GM21529 (cell line): ENCODE measurements at regions not wholly inside any gene's neighbourhood (a gene's known extent, or its start where the extent isn't known, plus 50 kb on each side); places are given as distances from the start of the nearest gene placed in this dataset.
"Not testable (repeated sequence)": the region's sequence is repeated elsewhere in the genome, so short reads cannot be mapped to it uniquely, and the experiment has no call there.

Experiments used
- ATAC-seq: cut with Tn5 transposase; IDR thresholded peaks from one replicate; pipeline ENCODE4 v1.9.1; 2021; ENCODE audit not compliant: unreplicated experiment

GRCh38 chr5:173496129-173496882, 120.1 kb downstream of the BOD1 start:
- no peak for ATAC-seq

- no peak for ATAC-seq
Observed at GRCh38 chr5:173495225-173495904, 121.1 kb downstream of the BOD1 start.

- no peak for ATAC-seq
Observed at GRCh38 chr5:173494446-173494845, 122.0 kb downstream of the BOD1 start.

GRCh38 chr5:173493846-173494245, 122.6 kb downstream of the BOD1 start:
- ATAC-seq: no peak

GRCh38 chr5:173493040-173493439, 123.4 kb downstream of the BOD1 start:
- ATAC-seq: no peak

- ATAC-seq: no peak
Observed at GRCh38 chr5:173490681-173491080, 125.8 kb downstream of the BOD1 start.

GRCh38 chr5:173488144-173488543, 128.3 kb downstream of the BOD1 start:
- ATAC-seq: no peak

GRCh38 chr5:173487300-173487699, 129.2 kb downstream of the BOD1 start:
- ATAC-seq: no peak

- ATAC-seq: no peak
Observed at GRCh38 chr5:173486355-173487225, 129.9 kb downstream of the BOD1 start.

GRCh38 chr5:173484569-173484968, 131.9 kb downstream of the BOD1 start:
- no peak for ATAC-seq

GRCh38 chr5:173483599-173483998, 132.9 kb downstream of the BOD1 start:
- not testable (repeated sequence) for ATAC-seq

GRCh38 chr5:173483160-173483559, 133.3 kb downstream of the BOD1 start:
- no peak for ATAC-seq

GRCh38 chr5:173481821-173482220, 134.6 kb downstream of the BOD1 start:
- no peak for ATAC-seq

GRCh38 chr5:173480896-173481295, 135.6 kb downstream of the BOD1 start:
- no peak for ATAC-seq

- ATAC-seq: no peak
Observed at GRCh38 chr5:173479711-173480110, 136.7 kb downstream of the BOD1 start.

- no peak for ATAC-seq
Observed at GRCh38 chr5:173477345-173478040, 139.0 kb downstream of the BOD1 start.

- ATAC-seq: no peak
Observed at GRCh38 chr5:173475780-173476179, 140.7 kb downstream of the BOD1 start.

GRCh38 chr5:173474881-173475287, 141.6 kb downstream of the BOD1 start:
- no peak for ATAC-seq

GRCh38 chr5:173473288-173473687, 143.2 kb downstream of the BOD1 start:
- no peak for ATAC-seq

- no peak for ATAC-seq
Observed at GRCh38 chr5:173472784-173473278, 143.6 kb downstream of the BOD1 start.

GRCh38 chr5:173472164-173472563, 143.9 kb upstream of the STC2 start:
- no peak for ATAC-seq
